GM12872 (cell line): ENCODE measurements at regions not wholly inside any gene's neighbourhood (a gene's known extent, or its start where the extent isn't known, plus 50 kb on each side); places are given as distances from the start of the nearest gene placed in this dataset.
A peak's percentile ranks its signal among the peaks of the same experiment; 100 is the strongest.

Experiments used
- TF ChIP-seq, protein P1 (sequence below): IDR thresholded peaks from 3 replicates; pipeline ENCODE4 v1.5.1; 2011; ENCODE audit warnings: low read depth, mild to moderate bottlenecking, low read length, moderate library complexity; ENCODE audit not compliant: insufficient read depth

DNA sequence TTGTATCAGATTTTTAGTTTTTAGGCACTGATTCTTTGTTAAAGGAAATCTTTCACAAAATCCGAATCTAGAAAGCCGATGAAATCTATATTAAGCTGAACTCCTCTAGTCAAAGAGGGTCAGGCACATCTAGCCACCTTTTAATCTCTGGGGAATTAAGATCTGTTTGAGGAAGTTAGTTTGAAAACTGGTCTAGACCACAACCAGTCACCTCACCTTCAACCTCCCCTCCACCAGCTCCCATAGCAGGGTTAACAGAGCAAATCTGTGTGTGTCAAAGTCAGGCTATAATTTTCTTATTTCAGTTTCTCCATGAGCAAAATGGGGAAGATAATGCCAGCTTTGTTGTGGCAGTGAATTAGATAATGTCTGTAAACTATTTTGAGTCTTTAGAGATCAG, 110.0 kb upstream of the IGFBP7 start:
- TF ChIP-seq, protein P1, sequence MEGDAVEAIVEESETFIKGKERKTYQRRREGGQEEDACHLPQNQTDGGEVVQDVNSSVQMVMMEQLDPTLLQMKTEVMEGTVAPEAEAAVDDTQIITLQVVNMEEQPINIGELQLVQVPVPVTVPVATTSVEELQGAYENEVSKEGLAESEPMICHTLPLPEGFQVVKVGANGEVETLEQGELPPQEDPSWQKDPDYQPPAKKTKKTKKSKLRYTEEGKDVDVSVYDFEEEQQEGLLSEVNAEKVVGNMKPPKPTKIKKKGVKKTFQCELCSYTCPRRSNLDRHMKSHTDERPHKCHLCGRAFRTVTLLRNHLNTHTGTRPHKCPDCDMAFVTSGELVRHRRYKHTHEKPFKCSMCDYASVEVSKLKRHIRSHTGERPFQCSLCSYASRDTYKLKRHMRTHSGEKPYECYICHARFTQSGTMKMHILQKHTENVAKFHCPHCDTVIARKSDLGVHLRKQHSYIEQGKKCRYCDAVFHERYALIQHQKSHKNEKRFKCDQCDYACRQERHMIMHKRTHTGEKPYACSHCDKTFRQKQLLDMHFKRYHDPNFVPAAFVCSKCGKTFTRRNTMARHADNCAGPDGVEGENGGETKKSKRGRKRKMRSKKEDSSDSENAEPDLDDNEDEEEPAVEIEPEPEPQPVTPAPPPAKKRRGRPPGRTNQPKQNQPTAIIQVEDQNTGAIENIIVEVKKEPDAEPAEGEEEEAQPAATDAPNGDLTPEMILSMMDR, result no peak

DNA sequence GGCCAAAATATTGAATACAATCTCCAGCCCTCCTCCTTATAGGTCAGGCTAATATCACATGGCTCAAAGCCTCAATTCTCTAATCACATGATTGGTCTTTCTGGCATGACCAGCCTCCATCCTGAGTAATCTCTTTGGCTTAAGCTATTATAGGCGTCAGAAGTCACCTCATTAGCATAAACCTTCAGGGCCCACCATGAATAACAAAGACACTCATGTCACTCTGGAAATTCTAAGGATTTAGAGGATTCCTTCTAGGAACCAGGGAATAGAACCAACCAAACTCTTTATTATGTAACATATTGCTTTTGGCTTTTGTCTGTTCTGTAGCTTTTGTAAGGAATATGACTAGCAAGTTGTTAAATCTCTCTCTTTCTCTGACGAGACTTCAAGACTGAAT, 109.2 kb upstream of the IGFBP7 start:
- TF ChIP-seq, protein P1, result no peak

DNA sequence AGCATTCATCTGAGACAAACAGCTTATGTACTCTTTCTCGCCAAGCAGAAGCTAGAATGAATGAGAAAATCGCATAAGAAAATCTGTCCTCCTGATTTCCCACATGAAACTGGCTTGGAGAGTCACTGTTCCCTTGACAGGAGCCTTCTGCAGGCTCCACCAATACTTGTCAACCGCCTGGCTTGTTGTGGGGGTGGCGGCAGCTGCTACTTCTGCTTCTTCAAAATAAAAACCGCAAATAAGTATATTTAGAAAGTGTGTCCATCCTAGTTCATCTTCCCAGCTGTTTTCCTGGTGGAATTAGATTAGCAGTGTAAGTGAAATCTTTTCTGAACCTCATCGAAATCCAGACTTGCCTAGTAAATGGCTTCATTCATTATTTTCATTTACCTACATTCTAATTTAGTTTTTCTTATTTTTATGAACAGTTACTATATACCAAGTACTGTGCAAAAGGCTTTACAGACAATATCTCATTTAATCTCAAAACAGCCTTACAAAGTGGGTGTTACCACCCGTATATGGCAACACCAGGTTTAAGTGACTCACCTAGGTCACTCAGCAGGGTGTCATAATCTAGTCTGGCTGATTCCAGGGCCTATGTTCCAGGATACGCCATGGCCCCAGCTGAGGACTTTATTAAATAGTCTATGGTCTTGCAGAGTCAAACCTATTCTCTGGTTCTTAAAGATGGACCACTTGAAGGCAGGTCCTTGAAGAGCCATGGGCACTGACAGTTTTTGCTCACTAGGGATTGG, 104.6 kb upstream of the IGFBP7 start:
- TF ChIP-seq, protein P1, result no peak

DNA sequence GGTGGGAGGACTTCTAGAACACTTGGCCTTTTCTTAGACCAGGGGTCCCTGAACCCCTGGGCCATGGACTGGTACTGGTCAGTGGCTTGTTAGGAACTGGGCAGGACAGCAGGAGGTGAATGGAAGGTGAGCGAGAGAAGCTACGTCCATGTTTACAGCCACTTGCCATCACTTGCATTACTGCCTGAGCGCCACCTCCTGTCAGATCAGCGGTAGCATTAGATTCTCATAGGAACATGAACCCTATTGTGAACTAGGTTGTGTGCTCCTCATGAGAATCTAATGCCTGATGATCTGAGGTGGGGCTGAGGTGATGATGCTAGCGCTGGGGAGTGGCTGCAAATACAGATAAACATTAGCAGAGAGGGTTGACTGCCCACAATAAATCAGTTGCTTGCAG, 100.9 kb upstream of the IGFBP7 start:
- TF ChIP-seq, protein P1, result 0 out of 3 replicates have a peak, but pooled peaks have one; percentile 4

DNA sequence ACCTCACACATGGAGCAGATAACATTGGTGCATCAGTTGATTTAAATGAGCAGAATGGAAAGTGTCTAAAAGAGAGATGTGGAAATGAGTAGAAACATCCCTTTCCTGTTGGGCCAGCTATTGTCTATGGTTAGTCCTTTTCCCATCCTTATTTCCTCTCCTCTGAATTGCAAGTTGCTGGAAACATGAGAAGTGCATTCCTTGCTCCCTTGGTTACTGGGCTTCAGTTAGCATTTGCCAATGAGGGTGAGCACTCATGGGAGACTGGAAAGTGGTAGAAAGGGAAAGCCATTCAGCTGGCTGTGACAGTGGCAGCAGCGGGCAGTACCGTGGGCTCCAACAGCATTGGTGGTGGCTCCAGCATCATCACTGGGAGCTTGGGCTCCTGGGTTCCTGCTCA, 96.0 kb upstream of the IGFBP7 start:
- TF ChIP-seq, protein P1, result no peak

DNA sequence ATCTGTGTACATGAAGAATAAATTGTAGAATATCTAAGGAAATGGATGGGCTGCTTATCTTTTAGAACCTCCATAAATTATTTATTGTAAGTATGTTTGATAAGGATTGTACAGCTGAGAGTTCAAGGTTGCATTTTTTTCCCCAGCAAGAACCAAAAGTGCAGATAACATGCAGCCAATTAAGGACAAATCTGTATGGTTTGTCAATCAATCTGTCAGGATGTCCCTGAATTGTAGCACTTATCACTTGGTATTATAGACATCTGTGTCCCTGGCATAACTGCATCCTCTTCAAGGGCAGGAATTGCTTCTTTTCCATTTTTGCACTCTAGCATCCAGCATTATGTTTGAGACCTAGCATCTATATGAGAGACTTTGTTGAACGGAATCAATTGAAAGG, 95.4 kb upstream of the IGFBP7 start:
- TF ChIP-seq, protein P1, result no peak

DNA sequence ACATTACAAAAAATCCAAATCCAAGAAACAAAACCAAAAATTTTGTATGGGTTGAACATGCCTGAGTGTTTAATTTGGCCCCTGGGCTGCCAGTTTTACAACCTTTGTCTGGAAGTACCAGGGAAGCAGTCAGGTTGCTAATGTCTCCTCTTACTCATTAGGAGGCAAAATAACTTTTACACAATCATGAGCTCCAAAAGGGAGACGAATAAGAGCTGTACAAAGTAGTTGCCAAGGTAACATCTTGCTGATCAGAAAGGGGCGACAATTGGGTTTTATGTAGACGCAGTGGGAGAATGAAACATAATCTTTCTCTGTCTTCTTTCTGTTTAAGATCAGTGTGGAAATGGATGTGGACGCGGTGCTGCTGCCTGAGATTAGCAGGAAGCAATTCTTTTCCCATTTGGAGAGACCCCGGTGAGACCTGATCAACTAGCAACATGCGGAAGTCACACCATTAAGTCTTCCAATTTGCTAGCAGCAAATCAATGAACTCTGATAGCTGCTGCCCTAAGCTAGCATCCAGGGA, 90.7 kb upstream of the IGFBP7 start:
- TF ChIP-seq, protein P1, result no peak
